ENCODE measurements at regions not wholly inside any gene's neighbourhood (a gene's known extent, or its start where the extent isn't known, plus 50 kb on each side); places are given as distances from the start of the nearest gene placed in this dataset.
"Not testable (repeated sequence)": the region's sequence is repeated elsewhere in the genome, so short reads cannot be mapped to it uniquely, and the experiment has no call there.

DNA sequence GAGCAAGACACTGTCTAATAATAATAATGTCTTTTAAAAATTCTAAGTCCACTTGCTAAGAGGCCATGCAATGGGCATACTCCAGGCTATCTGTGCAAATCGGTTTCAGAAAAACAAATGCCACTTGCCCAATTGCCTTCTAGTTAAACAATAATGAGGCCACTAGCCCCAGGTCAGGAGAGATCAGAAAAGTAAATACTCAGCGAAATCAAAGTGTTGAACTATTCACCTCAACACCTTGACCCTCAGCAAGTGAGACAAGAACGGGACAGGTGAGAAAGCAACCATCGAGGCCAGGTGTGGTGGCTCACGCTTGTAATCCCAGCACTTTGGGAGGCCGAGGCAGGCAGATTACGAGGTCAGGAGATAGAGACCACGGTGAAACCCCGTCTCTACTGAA, 72.3 kb upstream of the SYN3 start:
- POLR2A ChIA-PET, result interaction anchor here (0.6 kb wide), 1 partner anchor 25 kb away, joined by 3 read pairs; no protein-coding TSS in a partner anchor
- no peaks in the 10 kb centered on the region for H3K27me3 ChIP-seq (ENCODE audit: insufficient read depth, low read length, poor library complexity, severe bottlenecking)
- H3K4me3 ChIP-seq (ENCODE audit: low read length), result no peak overlapping the region
- Mint-ChIP-seq H3K9me3 (peaks cover 0 to 12% (median 6%) of the 10 kb centered on the region in 5 donors), H3K27ac (no peak overlapping the region), H3K4me1 (no peaks in the 10 kb centered on the region), H3K36me3 (no peaks in the 10 kb centered on the region), H3K27me3 (peaks cover 0 to 12% of the 10 kb centered on the region in 2 donors), H3K4me3 (no peak overlapping the region)
- DNase-seq, result no peak
- no peaks in the 10 kb centered on the region for H3K4me1 ChIP-seq (ENCODE audit: insufficient read depth, low read length)
- CTCF ChIA-PET, result no interaction called here
- no peaks in the 10 kb centered on the region for H3K9me3 ChIP-seq (ENCODE audit: low read length)
- no peak overlapping the region for H3K27ac ChIP-seq (ENCODE audit: low read depth, low read length)
- H3K36me3 ChIP-seq (ENCODE audit: insufficient read depth, low read length), result no peaks in the 10 kb centered on the region

DNA sequence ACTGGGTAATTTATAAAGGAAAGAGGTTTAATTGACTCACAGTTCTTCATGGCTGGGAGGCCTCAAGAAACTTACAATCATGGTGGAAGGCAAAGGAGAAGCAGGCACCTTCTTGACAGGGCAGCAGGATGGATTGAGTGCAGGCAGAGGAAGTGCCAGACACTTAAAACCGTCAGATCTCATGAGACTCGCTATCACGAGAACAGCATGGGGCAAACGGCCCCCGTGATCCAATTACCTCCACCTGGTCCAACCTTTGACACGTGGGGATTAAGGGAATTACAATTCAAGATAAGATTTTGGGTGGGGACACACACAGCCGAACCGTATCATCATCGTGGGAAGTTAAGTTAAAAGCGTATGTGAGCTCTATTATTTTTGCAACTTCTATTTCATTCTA, 71.4 kb upstream of the SYN3 start:
- H3K27ac ChIP-seq (ENCODE audit: low read depth, low read length), result no peak overlapping the region
- H3K27me3 Mint-ChIP-seq, result peaks cover 0 to 12% of the 10 kb centered on the region in 2 donors
- H3K27me3 ChIP-seq (ENCODE audit: insufficient read depth, low read length, poor library complexity, severe bottlenecking), result no peaks in the 10 kb centered on the region
- H3K9me3 Mint-ChIP-seq, result peaks cover 0 to 10% (median 6%) of the 10 kb centered on the region in 5 donors
- no peaks in the 10 kb centered on the region for H3K9me3 ChIP-seq (ENCODE audit: low read length)
- H3K27ac Mint-ChIP-seq, result no peak overlapping the region
- ChIA-PET CTCF (no interaction called here), POLR2A (no interaction called here)
- H3K36me3 Mint-ChIP-seq, result peaks cover 0 to under 1% (median 0%) of the 10 kb centered on the region in 3 donors
- no peaks in the 10 kb centered on the region for H3K4me1 ChIP-seq (ENCODE audit: insufficient read depth, low read length)
- no peaks in the 10 kb centered on the region for H3K4me1 Mint-ChIP-seq
- H3K4me3 Mint-ChIP-seq, result no peak overlapping the region
- H3K4me3 ChIP-seq (ENCODE audit: low read length), result no peak overlapping the region
- no peaks in the 10 kb centered on the region for H3K36me3 ChIP-seq (ENCODE audit: insufficient read depth, low read length)
- no peak for DNase-seq

DNA sequence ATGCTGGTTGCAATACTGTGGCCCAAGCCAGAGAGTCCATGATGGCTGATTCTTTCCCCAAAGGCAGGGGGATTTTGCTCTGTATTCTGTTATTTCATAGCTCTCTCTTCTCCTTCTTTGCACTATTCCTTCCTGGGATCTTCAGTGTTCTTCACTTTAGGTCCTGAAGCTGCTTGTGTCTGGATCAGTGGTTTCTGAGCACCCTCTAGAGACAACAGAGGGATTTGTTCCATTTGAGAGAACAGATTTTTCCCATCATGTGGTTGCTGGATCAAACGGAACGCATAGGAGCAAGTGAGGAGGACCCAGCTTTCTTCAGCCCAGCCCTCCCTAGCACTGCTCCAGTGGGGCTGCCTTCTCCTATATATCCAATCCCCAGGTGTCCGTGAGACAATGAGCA, 68.7 kb upstream of the SYN3 start:
- peaks cover 0 to 16% of the 10 kb centered on the region in 2 donors for H3K27me3 Mint-ChIP-seq

DNA sequence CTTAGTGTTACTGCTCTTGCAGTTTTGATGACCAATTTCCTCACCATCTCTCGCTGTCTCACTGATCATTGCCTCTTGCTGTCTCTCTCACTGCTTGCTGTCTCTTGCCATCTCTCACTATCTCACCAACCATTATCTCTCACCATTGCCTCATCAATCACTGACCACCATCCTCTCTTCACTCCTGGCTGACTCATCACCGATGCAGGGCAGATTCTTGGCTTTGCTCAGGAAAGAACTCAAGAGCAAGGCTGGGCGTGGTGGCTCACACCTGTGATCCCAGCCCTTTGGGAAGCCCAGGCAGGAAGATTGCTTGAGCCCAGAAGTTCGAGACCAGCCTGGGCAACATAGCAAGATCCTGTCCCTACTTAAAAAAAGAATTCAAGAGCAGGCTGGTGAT, 66.3 kb upstream of the SYN3 start:
- H3K4me3 Mint-ChIP-seq, result no peak overlapping the region
- H3K9me3 Mint-ChIP-seq, result peaks cover 0 to 6% (median 2%) of the 10 kb centered on the region in 5 donors
- Histone ChIP-seq H3K9me3 (ENCODE audit: low read length) (no peaks in the 10 kb centered on the region), H3K27me3 (ENCODE audit: insufficient read depth, low read length, poor library complexity, severe bottlenecking) (no peaks in the 10 kb centered on the region), H3K4me3 (ENCODE audit: low read length) (no peak overlapping the region), H3K27ac (ENCODE audit: low read depth, low read length) (no peak overlapping the region), H3K36me3 (ENCODE audit: insufficient read depth, low read length) (no peaks in the 10 kb centered on the region), H3K4me1 (ENCODE audit: insufficient read depth, low read length) (no peaks in the 10 kb centered on the region)
- no peak for DNase-seq
- no peak overlapping the region for H3K27ac Mint-ChIP-seq
- no peaks in the 10 kb centered on the region for H3K4me1 Mint-ChIP-seq
- ChIA-PET POLR2A (no interaction called here), CTCF (no interaction called here)
- peaks cover 0 to 16% of the 10 kb centered on the region in 2 donors for H3K27me3 Mint-ChIP-seq
- peaks cover 0 to 4% (median 0%) of the 10 kb centered on the region in 3 donors for H3K36me3 Mint-ChIP-seq

More for the DNA sequence above, 68.7 kb upstream of the SYN3 start:
- Mint-ChIP-seq H3K9me3 (peaks cover 0 to 12% (median 4%) of the 10 kb centered on the region in 5 donors), H3K36me3 (peaks cover 0 to 4% (median 0%) of the 10 kb centered on the region in 3 donors), H3K27ac (no peak overlapping the region), H3K4me3 (no peak overlapping the region), H3K4me1 (no peaks in the 10 kb centered on the region)
- ChIA-PET POLR2A (no interaction called here), CTCF (no interaction called here)
- no peaks in the 10 kb centered on the region for H3K4me1 ChIP-seq (ENCODE audit: insufficient read depth, low read length)
- no peaks in the 10 kb centered on the region for H3K36me3 ChIP-seq (ENCODE audit: insufficient read depth, low read length)
- no peak overlapping the region for H3K4me3 ChIP-seq (ENCODE audit: low read length)
- H3K27me3 ChIP-seq (ENCODE audit: insufficient read depth, low read length, poor library complexity, severe bottlenecking), result no peaks in the 10 kb centered on the region
- H3K9me3 ChIP-seq (ENCODE audit: low read length), result no peaks in the 10 kb centered on the region
- DNase-seq, result no peak
- H3K27ac ChIP-seq (ENCODE audit: low read depth, low read length), result no peak overlapping the region

DNA sequence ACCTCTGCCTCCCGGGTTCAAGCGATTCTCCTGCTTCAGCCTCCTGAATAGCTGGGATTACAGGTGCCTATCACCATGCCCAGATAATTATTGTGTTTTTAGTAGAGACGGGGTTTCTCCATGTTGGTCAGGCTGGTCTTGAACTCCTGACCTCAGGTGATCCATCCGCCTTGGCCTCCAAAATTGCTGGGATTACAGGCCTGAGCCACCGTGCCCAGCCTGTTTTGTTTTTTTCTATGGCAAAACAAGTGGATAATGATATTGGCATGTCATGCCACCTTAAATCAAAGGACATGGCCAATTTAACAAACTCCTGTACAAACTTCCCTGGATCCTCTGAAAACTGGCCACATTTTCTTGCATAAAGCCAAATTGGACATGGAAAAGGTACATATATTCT, 64.3 kb upstream of the SYN3 start:
- H3K4me3 Mint-ChIP-seq; CTCF ChIA-PET; H3K36me3 ChIP-seq (ENCODE audit: insufficient read depth, low read length): not testable (repeated sequence)

DNA sequence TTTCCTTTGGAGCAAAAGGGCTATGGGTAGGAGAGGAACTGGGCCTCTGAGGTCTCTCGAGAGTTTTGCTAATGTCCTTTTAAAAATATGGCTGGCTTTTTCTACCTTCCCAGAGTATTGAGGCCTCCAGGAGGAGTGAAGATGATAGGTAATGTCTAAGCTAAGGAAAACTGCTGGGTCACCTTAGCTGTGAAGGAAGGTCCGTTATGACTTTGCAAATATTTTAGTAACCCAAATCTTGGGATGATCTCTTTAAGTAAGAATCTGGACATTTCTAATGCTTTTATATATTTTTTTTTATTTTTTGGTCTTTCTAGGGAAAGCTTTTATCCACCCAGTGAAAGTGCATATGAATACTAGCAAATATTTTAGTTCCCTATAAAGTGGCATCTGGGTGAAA, 60.9 kb upstream of the SYN3 start:
- Mint-ChIP-seq H3K27me3 (peaks cover 0 to 4% of the 10 kb centered on the region in 2 donors), H3K27ac (no peak overlapping the region), H3K36me3 (no peaks in the 10 kb centered on the region), H3K4me1 (no peaks in the 10 kb centered on the region), H3K4me3 (no peak overlapping the region), H3K9me3 (peaks cover 0 to 4% (median 2%) of the 10 kb centered on the region in 5 donors)
- CTCF ChIA-PET, result no interaction called here
- Histone ChIP-seq H3K9me3 (ENCODE audit: low read length) (no peaks in the 10 kb centered on the region), H3K27me3 (ENCODE audit: insufficient read depth, low read length, poor library complexity, severe bottlenecking) (no peaks in the 10 kb centered on the region), H3K4me1 (ENCODE audit: insufficient read depth, low read length) (no peaks in the 10 kb centered on the region), H3K4me3 (ENCODE audit: low read length) (no peak overlapping the region), H3K36me3 (ENCODE audit: insufficient read depth, low read length) (no peaks in the 10 kb centered on the region), H3K27ac (ENCODE audit: low read depth, low read length) (no peak overlapping the region)
- DNase-seq, result no peak
- POLR2A ChIA-PET, result no interaction called here

More for the DNA sequence above, 64.3 kb upstream of the SYN3 start:
- peaks cover 0 to 14% of the 10 kb centered on the region in 2 donors for H3K27me3 Mint-ChIP-seq
- H3K27ac Mint-ChIP-seq; H3K27me3 ChIP-seq (ENCODE audit: insufficient read depth, low read length, poor library complexity, severe bottlenecking); H3K4me3 ChIP-seq (ENCODE audit: low read length); DNase-seq; H3K9me3 Mint-ChIP-seq; POLR2A ChIA-PET; H3K4me1 ChIP-seq (ENCODE audit: insufficient read depth, low read length); H3K27ac ChIP-seq (ENCODE audit: low read depth, low read length); H3K4me1 Mint-ChIP-seq; H3K36me3 Mint-ChIP-seq; H3K9me3 ChIP-seq (ENCODE audit: low read length): not testable (repeated sequence)

DNA sequence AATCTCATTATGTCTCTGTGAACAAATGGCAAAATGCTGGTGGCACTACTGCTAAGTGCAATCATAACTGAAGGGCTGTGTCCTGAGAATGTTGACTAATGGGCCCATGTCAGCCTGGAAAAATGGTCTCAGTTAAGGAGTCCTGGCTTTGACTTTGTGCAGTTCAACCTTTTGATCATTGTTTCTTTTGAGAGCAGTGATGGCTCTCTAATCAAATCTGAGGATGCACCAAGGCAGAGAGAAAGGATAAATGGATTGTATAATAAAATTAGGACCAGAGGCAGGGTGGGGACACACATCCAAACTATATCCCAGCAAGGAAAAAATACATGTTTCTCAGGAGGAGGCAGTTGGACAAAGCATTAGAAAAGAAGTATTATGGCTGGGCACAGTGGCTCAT, 59.6 kb upstream of the SYN3 start:
- ChIA-PET CTCF (no interaction called here), POLR2A (no interaction called here)
- Mint-ChIP-seq H3K27me3 (no peaks in the 10 kb centered on the region), H3K4me3 (no peak overlapping the region), H3K9me3 (peaks cover 0 to 4% (median 2%) of the 10 kb centered on the region in 5 donors), H3K36me3 (no peaks in the 10 kb centered on the region), H3K4me1 (no peaks in the 10 kb centered on the region), H3K27ac (no peak overlapping the region)
- Histone ChIP-seq H3K36me3 (ENCODE audit: insufficient read depth, low read length) (no peaks in the 10 kb centered on the region), H3K4me3 (ENCODE audit: low read length) (no peak overlapping the region), H3K9me3 (ENCODE audit: low read length) (no peaks in the 10 kb centered on the region), H3K27ac (ENCODE audit: low read depth, low read length) (no peak overlapping the region), H3K4me1 (ENCODE audit: insufficient read depth, low read length) (no peaks in the 10 kb centered on the region), H3K27me3 (ENCODE audit: insufficient read depth, low read length, poor library complexity, severe bottlenecking) (no peaks in the 10 kb centered on the region)
- no peak for DNase-seq

DNA sequence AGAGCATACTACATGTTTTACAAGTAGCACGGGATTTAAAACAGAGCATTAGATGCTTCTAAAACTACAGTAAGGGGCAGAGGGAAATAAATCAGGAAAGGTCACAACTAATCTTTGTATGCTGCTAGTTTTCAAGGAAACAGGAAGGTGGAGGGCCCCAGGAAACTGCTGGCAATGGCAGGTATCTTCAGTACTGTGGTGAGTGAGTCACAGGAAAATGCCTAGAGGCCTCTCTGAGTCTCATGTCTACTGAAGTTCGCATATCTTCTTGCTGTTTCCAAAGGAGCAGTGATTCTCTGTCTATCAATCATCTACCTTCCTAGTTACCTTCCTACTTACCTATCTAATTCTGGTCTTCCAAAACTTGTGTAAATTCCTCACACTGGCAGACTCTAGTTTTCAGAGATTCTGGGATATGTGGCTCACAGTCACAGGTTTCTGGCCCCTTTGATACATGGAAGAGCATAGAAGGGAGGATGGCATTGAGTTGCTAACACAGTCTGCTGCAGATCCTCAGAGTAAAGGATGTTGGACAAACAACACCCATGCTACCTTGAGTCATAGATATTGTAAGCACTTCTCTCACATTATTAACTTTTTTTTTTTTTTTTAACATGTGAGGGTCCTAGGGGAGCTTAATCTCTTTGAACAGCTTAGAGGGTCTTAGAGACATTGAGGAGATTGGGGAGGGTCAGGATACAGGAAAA, 58.8 kb upstream of the SYN3 start:
- CTCF ChIA-PET, result no interaction called here
- no peak overlapping the region for H3K4me3 Mint-ChIP-seq

More for the DNA sequence above, 58.8 kb upstream of the SYN3 start:
- Histone ChIP-seq H3K27me3 (ENCODE audit: insufficient read depth, low read length, poor library complexity, severe bottlenecking) (no peaks in the 10 kb centered on the region), H3K36me3 (ENCODE audit: insufficient read depth, low read length) (no peaks in the 10 kb centered on the region), H3K4me1 (ENCODE audit: insufficient read depth, low read length) (no peaks in the 10 kb centered on the region), H3K9me3 (ENCODE audit: low read length) (no peaks in the 10 kb centered on the region), H3K4me3 (ENCODE audit: low read length) (no peak overlapping the region), H3K27ac (ENCODE audit: low read depth, low read length) (no peak overlapping the region)
- POLR2A ChIA-PET, result no interaction called here
- H3K4me1 Mint-ChIP-seq, result no peaks in the 10 kb centered on the region
- peaks cover 0 to 8% (median 2%) of the 10 kb centered on the region in 5 donors for H3K9me3 Mint-ChIP-seq
- H3K27ac Mint-ChIP-seq, result no peak overlapping the region
- no peaks in the 10 kb centered on the region for H3K36me3 Mint-ChIP-seq
- DNase-seq, result no peak
- H3K27me3 Mint-ChIP-seq, result no peaks in the 10 kb centered on the region

Data from CD8-positive, alpha-beta memory T cell (primary cell).